NT2/D1 (cell line): ENCODE measurements at regions not wholly inside any gene's neighbourhood (a gene's known extent, or its start where the extent isn't known, plus 50 kb on each side); places are given as distances from the start of the nearest gene placed in this dataset.

Experiments used
- YY1 ChIP-seq: IDR thresholded peaks from 2 replicates; pipeline ENCODE4 v1.6.1; 2011; ENCODE audit not compliant: insufficient read length, insufficient read depth
- ZNF274 ChIP-seq: IDR thresholded peaks from 2 replicates; pipeline ENCODE4 v1.6.1; 2011; ENCODE audit warnings: mild to moderate bottlenecking, low read depth, low read length

DNA sequence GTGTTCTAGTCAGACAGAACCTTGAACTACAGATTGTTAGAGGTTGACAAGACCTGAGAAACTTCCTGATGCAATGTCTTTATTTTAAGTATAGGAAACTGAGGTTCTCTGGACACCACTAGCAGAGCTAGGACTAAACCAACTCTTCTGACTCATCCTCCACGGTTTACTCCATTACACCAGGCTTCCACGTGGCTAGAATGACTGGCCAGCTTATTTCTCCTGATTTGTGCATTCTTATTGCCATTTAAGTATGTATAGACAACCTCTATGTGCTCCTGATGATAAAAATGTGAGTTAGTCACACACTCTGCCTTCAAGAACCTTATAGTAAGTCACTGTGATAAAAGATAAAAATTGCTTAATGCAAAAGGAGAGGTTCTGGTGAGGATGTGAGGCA is 182.7 kb downstream of the MEX3B start:
- no peak for TF ChIP-seq YY1
- TF ChIP-seq ZNF274, result no peak
